ENCODE measurements at regions not wholly inside any gene's neighbourhood (a gene's known extent, or its start where the extent isn't known, plus 50 kb on each side); places are given as distances from the start of the nearest gene placed in this dataset.

- Histone ChIP-seq H3K9ac (replicated peaks in 1 of 4; ENCODE audit: extremely low read depth in 1 of 4, low read depth in 3 of 4, low read length in 3 of 4) (no peak overlapping the region), H3K23me2 (ENCODE audit: low read depth, low read length) (no peaks in the 10 kb centered on the region), H3K4me1 (replicated peaks in 1 of 4; ENCODE audit: control insufficient read depth in 3 of 4, insufficient read depth in 4 of 4, low read length in 3 of 4) (no peaks in the 10 kb centered on the region; a peak in 1 of 7 replicates), H2BK12ac (ENCODE audit: low read depth, low read length) (no peak overlapping the region), H3K14ac (ENCODE audit: insufficient read length) (no peak overlapping the region), H3K79me1 (ENCODE audit: low read depth, low read length) (no peaks in the 10 kb centered on the region), H2AK5ac (ENCODE audit: low read depth, low read length) (no peak overlapping the region), H4K20me1 (replicated peaks in 1 of 2; ENCODE audit: control insufficient read depth in 1 of 2, insufficient read depth in 2 of 2, low read length in 2 of 2) (no peaks in the 10 kb centered on the region), H3K56ac (replicated peaks; ENCODE audit: insufficient read length, low read depth, low read length) (no peak overlapping the region), H3K36me3 (ENCODE audit: control insufficient read depth in 2 of 4, insufficient read depth in 4 of 4, low read length in 3 of 4) (no peaks in the 10 kb centered on the region), H2AFZ (ENCODE audit: low read length) (no peak overlapping the region), H3K4me2 (ENCODE audit: insufficient read depth in 1 of 2, low read depth in 2 of 2, low read length in 2 of 2) (no peak overlapping the region), H3K18ac (ENCODE audit: extremely low read depth, low read length) (no peak overlapping the region), H3K27me3 (replicated peaks in 1 of 4; ENCODE audit: control insufficient read depth in 3 of 4, extremely low read depth in 1 of 4, insufficient read depth in 3 of 4, low read length in 3 of 4) (no peaks in the 10 kb centered on the region), H3K4ac (replicated peaks; ENCODE audit: insufficient read length, low read depth, low read length) (no peak overlapping the region), H2BK15ac (ENCODE audit: low read length) (no peak overlapping the region), H3K79me2 (ENCODE audit: control insufficient read depth in 1 of 2, insufficient read depth in 2 of 2, low read length in 2 of 2) (no peaks in the 10 kb centered on the region), H2BK120ac (replicated peaks; ENCODE audit: low read depth, low read length) (no peak overlapping the region), H3K4me3 (ENCODE audit: extremely low read depth in 1 of 4, insufficient read depth in 2 of 4, low read depth in 3 of 4, low read length in 4 of 4) (no peak overlapping the region), H4K8ac (ENCODE audit: extremely low read depth, insufficient read depth, low read length) (no peak overlapping the region), H4K91ac (replicated peaks; ENCODE audit: insufficient read length, low read length) (no peak overlapping the region), H3K27ac (ENCODE audit: low read depth, low read length) (no peak overlapping the region), H3K23ac (ENCODE audit: insufficient read length) (no peak overlapping the region), H2BK5ac (ENCODE audit: low read depth, low read length) (no peak overlapping the region), H3K9me3 (ENCODE audit: insufficient read depth in 2 of 2, low read depth in 1 of 2, low read length in 1 of 2) (no peaks in the 10 kb centered on the region), H4K5ac (ENCODE audit: insufficient read length, low read depth, low read length) (no peak overlapping the region), H2BK20ac (ENCODE audit: low read length) (no peak overlapping the region)
- TF ChIP-seq TAF7 (optimal IDR thresholded peaks at IDR 0.05; ENCODE audit: borderline replicate concordance, low read depth, low read length) (no peak), KDM1A (IDR thresholded peaks at IDR 0.05; ENCODE audit: borderline replicate concordance, low read length) (no peak), BACH1 (IDR thresholded peaks at IDR 0.05; ENCODE audit: low read length) (no peak), ASH2L (IDR thresholded peaks at IDR 0.05; ENCODE audit: low read length) (no peak), KDM4A (IDR thresholded peaks at IDR 0.05; ENCODE audit: low read depth, low read length, severe bottlenecking) (no peak), EGR1 (IDR thresholded peaks at IDR 0.05; ENCODE audit: borderline replicate concordance, low read depth, low read length) (no peak), RNF2 (IDR thresholded peaks at IDR 0.05; ENCODE audit: borderline replicate concordance, low read depth, low read length, missing control alignments, poor library complexity, severe bottlenecking) (no peak), RXRA (IDR thresholded peaks at IDR 0.05; ENCODE audit: insufficient read depth, low read depth, low read length) (no peak), EP300 (IDR thresholded peaks at IDR 0.05; ENCODE audit: borderline replicate concordance in 1 of 2, low read depth in 2 of 2, low read length in 2 of 2) (no peak), ZNF274 (IDR thresholded peaks at IDR 0.05; ENCODE audit: borderline replicate concordance, extremely low read depth, low read length) (no peak), NANOG (IDR thresholded peaks at IDR 0.05; ENCODE audit: insufficient read depth, low read depth, low read length, poor library complexity, severe bottlenecking) (no peak), TBP (IDR thresholded peaks at IDR 0.05; ENCODE audit: low read depth, low read length) (no peak), SRF (IDR thresholded peaks at IDR 0.05; ENCODE audit: low read depth, low read length) (no peak), CEBPB (IDR thresholded peaks at IDR 0.05; ENCODE audit: low read depth, low read length) (no peak), EZH2 (IDR thresholded peaks at IDR 0.05; ENCODE audit: low read depth, low read length, severe bottlenecking) (no peak)
- ChIA-PET CTCF (ENCODE audit: partially characterized antibody) (interaction anchor here (3.8 to 9.7 kb wide), 2 partner anchors 7 to 186 kb away, joined by 27 to 78 read pairs; no protein-coding TSS in a partner anchor), POLR2A (ENCODE audit: partially characterized antibody) (no interaction called here)
- FAIRE-seq (no peak), DNase-seq (ENCODE audit: low read depth in 1 of 2, low spot score in 2 of 2) (no peak)
- WGBS, 2 experiments (ENCODE audit: extremely low coverage in 1 of 2, insufficient coverage in 1 of 2, insufficient read length in 1 of 2, insufficient replicate concordance in 2 of 2, low coverage in 1 of 2, low lambda C conversion rate in 2 of 2, missing lambda C conversion rate in 1 of 2): 91% methylated on average over 7 of the region's 7 CpGs; no CpG with 5 or more reads in 1 of the 2 experiments
Observed at GRCh38 chr1:66438501-66438900, 95.5 kb upstream of the SGIP1 start.

Measured in H1 (cell line).